ENCODE measurements at regions not wholly inside any gene's neighbourhood (a gene's known extent, or its start where the extent isn't known, plus 50 kb on each side); places are given as distances from the start of the nearest gene placed in this dataset.

DNA sequence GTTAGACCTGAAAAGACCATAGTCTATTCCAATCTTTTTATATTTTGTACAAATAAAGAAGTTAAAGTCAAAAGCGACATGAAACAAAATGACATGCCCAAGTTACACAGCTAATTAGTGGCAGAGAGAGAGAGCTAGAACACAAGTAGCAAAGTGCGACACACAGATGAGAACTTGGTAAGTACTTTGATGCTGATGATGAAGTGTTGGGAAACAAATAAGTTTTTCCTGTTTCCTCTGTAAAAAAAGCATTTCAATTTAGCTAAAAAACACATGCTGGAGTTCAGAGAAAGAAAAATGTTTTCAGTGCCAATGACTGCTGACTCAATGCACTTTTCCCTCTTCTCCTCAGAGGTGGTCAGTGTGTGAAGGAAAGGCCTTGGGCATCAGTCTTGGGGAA lies 226.9 kb downstream of the PAX3 start:
- no peak overlapping the region for H3K4me2 ChIP-seq
- CTCF ChIA-PET = interaction anchor here (1.2 to 1.8 kb wide), 3 partner anchors 10 to 490 kb away, joined by 3 to 6 read pairs (median 4); no protein-coding TSS in a partner anchor
- H3K4me3 ChIP-seq (ENCODE audit: low read depth in 2 of 2, low read length in 1 of 2) = no peak overlapping the region
- 42% methylated on average over 2 of the region's 2 CpGs for WGBS (ENCODE audit: low lambda C conversion rate)
- H2AFZ ChIP-seq (ENCODE audit: low read depth) = no peak overlapping the region
- no peaks in the 10 kb centered on the region; a peak in 1 of 4 replicates for H3K4me1 ChIP-seq (ENCODE audit: control insufficient read depth in 1 of 2, insufficient read depth in 2 of 2, low read depth in 1 of 2, low read length in 1 of 2)
- no peaks in the 10 kb centered on the region for H3K9me3 ChIP-seq
- no peaks in the 10 kb centered on the region for H3K9me2 ChIP-seq
- TF ChIP-seq YY1 (IDR thresholded peaks at IDR 0.05; ENCODE audit: low read depth) = no peak
- no peak for TF ChIP-seq TEAD4 (IDR thresholded peaks at IDR 0.05; ENCODE audit: borderline replicate concordance, insufficient read depth)
- no peak for TF ChIP-seq POLR2AphosphoS5 (IDR thresholded peaks at IDR 0.05; ENCODE audit: low read depth, low read length)
- no peak for TF ChIP-seq RAD21 (IDR thresholded peaks at IDR 0.05; ENCODE audit: low read length)
- no peak for TF ChIP-seq MEF2A (IDR thresholded peaks at IDR 0.05; ENCODE audit: borderline replicate concordance, low read depth)
- TF ChIP-seq, protein P1, sequence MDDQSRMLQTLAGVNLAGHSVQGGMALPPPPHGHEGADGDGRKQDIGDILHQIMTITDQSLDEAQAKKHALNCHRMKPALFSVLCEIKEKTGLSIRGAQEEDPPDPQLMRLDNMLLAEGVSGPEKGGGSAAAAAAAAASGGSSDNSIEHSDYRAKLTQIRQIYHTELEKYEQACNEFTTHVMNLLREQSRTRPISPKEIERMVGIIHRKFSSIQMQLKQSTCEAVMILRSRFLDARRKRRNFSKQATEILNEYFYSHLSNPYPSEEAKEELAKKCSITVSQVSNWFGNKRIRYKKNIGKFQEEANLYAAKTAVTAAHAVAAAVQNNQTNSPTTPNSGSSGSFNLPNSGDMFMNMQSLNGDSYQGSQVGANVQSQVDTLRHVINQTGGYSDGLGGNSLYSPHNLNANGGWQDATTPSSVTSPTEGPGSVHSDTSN (IDR thresholded peaks at IDR 0.05) = no peak
- no peak for TF ChIP-seq FOSL2 (IDR thresholded peaks at IDR 0.05; ENCODE audit: borderline replicate concordance, low read depth)
- no peak for TF ChIP-seq ELF1 (IDR thresholded peaks at IDR 0.05)
- H3K27me3 ChIP-seq (ENCODE audit: insufficient read depth) = no peaks in the 10 kb centered on the region
- POLR2A ChIA-PET = no interaction called here
- H3K79me2 ChIP-seq (ENCODE audit: insufficient read depth) = no peaks in the 10 kb centered on the region
- no peaks in the 10 kb centered on the region for H3F3A ChIP-seq (replicated peaks; ENCODE audit: insufficient read depth)
- no peaks in the 10 kb centered on the region for H3K36me3 ChIP-seq (replicated peaks in 1 of 2; ENCODE audit: control insufficient read depth in 1 of 2, insufficient read depth in 2 of 2, low read length in 1 of 2)
- DNase-seq = no peak
- no peak overlapping the region for H3K9ac ChIP-seq
- no peaks in the 10 kb centered on the region for H4K20me1 ChIP-seq (ENCODE audit: insufficient read depth)
- no peak overlapping the region for H3K27ac ChIP-seq (ENCODE audit: low read depth in 2 of 2, low read length in 1 of 2)

DNA sequence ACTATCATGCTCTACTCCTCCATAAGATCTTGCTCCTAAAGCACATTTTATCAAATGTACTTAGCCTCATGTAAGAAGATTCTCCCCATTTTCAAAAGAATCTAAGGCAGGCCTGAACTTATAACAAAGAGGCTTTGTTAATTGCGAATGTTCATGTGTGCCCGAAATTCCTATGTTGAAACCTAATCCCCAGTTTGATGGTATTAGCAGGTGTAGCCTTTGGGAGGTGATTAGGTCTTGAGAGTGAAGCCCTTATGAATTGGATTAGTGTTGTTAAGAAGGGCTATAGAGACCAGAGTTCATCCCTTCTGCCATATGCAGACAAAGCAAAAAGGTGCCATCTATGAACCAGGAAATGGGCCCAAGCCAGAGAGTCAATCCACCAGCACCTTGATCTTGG lies 234.5 kb downstream of the PAX3 start:
- no peak for DNase-seq
- Histone ChIP-seq H3K4me2 (no peak overlapping the region), H3K9ac (no peak overlapping the region), H3K9me3 (no peaks in the 10 kb centered on the region), H2AFZ (ENCODE audit: low read depth) (no peak overlapping the region), H3K4me3 (ENCODE audit: low read depth in 2 of 2, low read length in 1 of 2) (no peak overlapping the region), H4K20me1 (ENCODE audit: insufficient read depth) (no peaks in the 10 kb centered on the region), H3K4me1 (ENCODE audit: control insufficient read depth in 1 of 2, insufficient read depth in 2 of 2, low read depth in 1 of 2, low read length in 1 of 2) (no peaks in the 10 kb centered on the region), H3K27me3 (ENCODE audit: insufficient read depth) (peaks cover 7% of the 10 kb centered on the region; the same call in 1 of the 2 replicates), H3K27ac (ENCODE audit: low read depth in 2 of 2, low read length in 1 of 2) (no peak overlapping the region), H3K9me2 (no peaks in the 10 kb centered on the region), H3F3A (replicated peaks; ENCODE audit: insufficient read depth) (no peaks in the 10 kb centered on the region), H3K79me2 (ENCODE audit: insufficient read depth) (no peaks in the 10 kb centered on the region), H3K36me3 (replicated peaks in 1 of 2; ENCODE audit: control insufficient read depth in 1 of 2, insufficient read depth in 2 of 2, low read length in 1 of 2) (no peaks in the 10 kb centered on the region)
- 38% methylated on average over 2 of the region's 2 CpGs for WGBS (ENCODE audit: low lambda C conversion rate)
- POLR2A ChIA-PET = no interaction called here
- CTCF ChIA-PET = no interaction called here
- TF ChIP-seq NFIC (IDR thresholded peaks at IDR 0.05; ENCODE audit: borderline replicate concordance) (no peak), CHD2 (IDR thresholded peaks at IDR 0.05; ENCODE audit: low read length, partially characterized antibody) (no peak), JUND (IDR thresholded peaks at IDR 0.05) (no peak), EZH2phosphoT487 (IDR thresholded peaks at IDR 0.05; ENCODE audit: borderline replicate concordance, low read depth) (no peak), YY1 (IDR thresholded peaks at IDR 0.05; ENCODE audit: low read depth) (no peak), GABPA (IDR thresholded peaks at IDR 0.05; ENCODE audit: low read depth) (no peak), FOXM1 (IDR thresholded peaks at IDR 0.05; ENCODE audit: low read depth) (no peak)
- TF ChIP-seq, protein P2, sequence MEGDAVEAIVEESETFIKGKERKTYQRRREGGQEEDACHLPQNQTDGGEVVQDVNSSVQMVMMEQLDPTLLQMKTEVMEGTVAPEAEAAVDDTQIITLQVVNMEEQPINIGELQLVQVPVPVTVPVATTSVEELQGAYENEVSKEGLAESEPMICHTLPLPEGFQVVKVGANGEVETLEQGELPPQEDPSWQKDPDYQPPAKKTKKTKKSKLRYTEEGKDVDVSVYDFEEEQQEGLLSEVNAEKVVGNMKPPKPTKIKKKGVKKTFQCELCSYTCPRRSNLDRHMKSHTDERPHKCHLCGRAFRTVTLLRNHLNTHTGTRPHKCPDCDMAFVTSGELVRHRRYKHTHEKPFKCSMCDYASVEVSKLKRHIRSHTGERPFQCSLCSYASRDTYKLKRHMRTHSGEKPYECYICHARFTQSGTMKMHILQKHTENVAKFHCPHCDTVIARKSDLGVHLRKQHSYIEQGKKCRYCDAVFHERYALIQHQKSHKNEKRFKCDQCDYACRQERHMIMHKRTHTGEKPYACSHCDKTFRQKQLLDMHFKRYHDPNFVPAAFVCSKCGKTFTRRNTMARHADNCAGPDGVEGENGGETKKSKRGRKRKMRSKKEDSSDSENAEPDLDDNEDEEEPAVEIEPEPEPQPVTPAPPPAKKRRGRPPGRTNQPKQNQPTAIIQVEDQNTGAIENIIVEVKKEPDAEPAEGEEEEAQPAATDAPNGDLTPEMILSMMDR (IDR thresholded peaks at IDR 0.05) = no peak
- TF ChIP-seq, protein P3, sequence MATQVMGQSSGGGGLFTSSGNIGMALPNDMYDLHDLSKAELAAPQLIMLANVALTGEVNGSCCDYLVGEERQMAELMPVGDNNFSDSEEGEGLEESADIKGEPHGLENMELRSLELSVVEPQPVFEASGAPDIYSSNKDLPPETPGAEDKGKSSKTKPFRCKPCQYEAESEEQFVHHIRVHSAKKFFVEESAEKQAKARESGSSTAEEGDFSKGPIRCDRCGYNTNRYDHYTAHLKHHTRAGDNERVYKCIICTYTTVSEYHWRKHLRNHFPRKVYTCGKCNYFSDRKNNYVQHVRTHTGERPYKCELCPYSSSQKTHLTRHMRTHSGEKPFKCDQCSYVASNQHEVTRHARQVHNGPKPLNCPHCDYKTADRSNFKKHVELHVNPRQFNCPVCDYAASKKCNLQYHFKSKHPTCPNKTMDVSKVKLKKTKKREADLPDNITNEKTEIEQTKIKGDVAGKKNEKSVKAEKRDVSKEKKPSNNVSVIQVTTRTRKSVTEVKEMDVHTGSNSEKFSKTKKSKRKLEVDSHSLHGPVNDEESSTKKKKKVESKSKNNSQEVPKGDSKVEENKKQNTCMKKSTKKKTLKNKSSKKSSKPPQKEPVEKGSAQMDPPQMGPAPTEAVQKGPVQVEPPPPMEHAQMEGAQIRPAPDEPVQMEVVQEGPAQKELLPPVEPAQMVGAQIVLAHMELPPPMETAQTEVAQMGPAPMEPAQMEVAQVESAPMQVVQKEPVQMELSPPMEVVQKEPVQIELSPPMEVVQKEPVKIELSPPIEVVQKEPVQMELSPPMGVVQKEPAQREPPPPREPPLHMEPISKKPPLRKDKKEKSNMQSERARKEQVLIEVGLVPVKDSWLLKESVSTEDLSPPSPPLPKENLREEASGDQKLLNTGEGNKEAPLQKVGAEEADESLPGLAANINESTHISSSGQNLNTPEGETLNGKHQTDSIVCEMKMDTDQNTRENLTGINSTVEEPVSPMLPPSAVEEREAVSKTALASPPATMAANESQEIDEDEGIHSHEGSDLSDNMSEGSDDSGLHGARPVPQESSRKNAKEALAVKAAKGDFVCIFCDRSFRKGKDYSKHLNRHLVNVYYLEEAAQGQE (IDR thresholded peaks at IDR 0.05; ENCODE audit: low read depth, low read length) = no peak
